OCI-LY1 (cell line): ENCODE measurements at regions not wholly inside any gene's neighbourhood (a gene's known extent, or its start where the extent isn't known, plus 50 kb on each side); places are given as distances from the start of the nearest gene placed in this dataset.

Experiments
- H2AFZ ChIP-seq: fragments of 200-600 bp; sonication (generic), shearing (Covaris generic); 2 replicates; pipeline ENCODE4 v1.6.0; 2014; ENCODE audit warnings: antibody characterized with exemption, mild to moderate bottlenecking, low read length
- H3F3A ChIP-seq: fragments of 200-600 bp; sonication (generic), shearing (Covaris generic); 2 replicates; pipeline ENCODE4 v1.6.0; 2014; ENCODE audit warnings: mild to moderate bottlenecking, antibody characterized with exemption, low read length, moderate library complexity; ENCODE audit not compliant: insufficient read depth
- H3K27ac ChIP-seq: fragments of 200-600 bp; sonication (generic); 2 replicates; pipeline ENCODE4 v1.5.1; 2014; ENCODE audit warnings: low read length, mixed run types, mild to moderate bottlenecking, low read depth; ENCODE audit not compliant: poor library complexity, severe bottlenecking
- H3K27me3 ChIP-seq: fragments of 200-600 bp; sonication (generic); 2 replicates; pipeline ENCODE4 v1.6.0; 2014; ENCODE audit warnings: antibody characterized with exemption, mild to moderate bottlenecking, low read length, moderate library complexity; ENCODE audit not compliant: insufficient read depth
- H3K36me3 ChIP-seq: fragments of 200-600 bp; sonication (generic); 2 replicates; pipeline ENCODE4 v1.6.1; 2014; ENCODE audit warnings: mild to moderate bottlenecking, antibody characterized with exemption, low read length, moderate library complexity, mixed read lengths; ENCODE audit not compliant: insufficient read depth
- H3K4me1 ChIP-seq: fragments of 200-600 bp; sonication (generic); 2 replicates; pipeline ENCODE4 v1.5.1; 2014; ENCODE audit warnings: mild to moderate bottlenecking, low read length, moderate library complexity; ENCODE audit not compliant: insufficient read depth, severe bottlenecking
- H3K4me2 ChIP-seq: fragments of 200-600 bp; sonication (generic), shearing (Covaris generic); 2 replicates; pipeline ENCODE4 v1.6.1; 2014; ENCODE audit warnings: low read length
- H3K4me3 ChIP-seq: fragments of 200-600 bp; sonication (generic); 2 replicates; pipeline ENCODE4 v1.5.1; 2014; ENCODE audit warnings: low read length, low read depth, mild to moderate bottlenecking, mixed read lengths; ENCODE audit not compliant: poor library complexity, severe bottlenecking
- H3K79me2 ChIP-seq: fragments of 200-600 bp; shearing (Covaris generic); 2 replicates; pipeline ENCODE4 v1.6.1; 2016; ENCODE audit warnings: mixed run types, low read length, mixed read lengths; ENCODE audit not compliant: insufficient read depth
- H3K9ac ChIP-seq: fragments of 200-600 bp; sonication (generic), shearing (Covaris generic); 2 replicates; pipeline ENCODE4 v1.6.1; 2014; ENCODE audit warnings: mild to moderate bottlenecking, low read length, mixed read lengths
- H3K9me2 ChIP-seq: fragments of 200-600 bp; sonication (generic), shearing (Covaris generic); 2 replicates; pipeline ENCODE4 v1.6.1; 2014; ENCODE audit warnings: low read depth, mild to moderate bottlenecking, low read length, mixed read lengths
- H3K9me3 ChIP-seq: fragments of 200-600 bp; shearing (Covaris generic); 2 replicates; pipeline ENCODE4 v1.6.1; 2014; ENCODE audit warnings: low read length, mixed read lengths
- H4K20me1 ChIP-seq: fragments of 200-600 bp; sonication (generic), shearing (Covaris generic); 2 replicates; pipeline ENCODE4 v1.6.0; 2016; ENCODE audit warnings: mild to moderate bottlenecking, low read length; ENCODE audit not compliant: insufficient read depth
- EZH2 ChIP-seq: fragments of 200-600 bp; sonication (generic), shearing (Covaris generic); IDR thresholded peaks from 2 replicates; pipeline ENCODE4 v1.8.0; 2017; ENCODE audit warnings: borderline replicate concordance, mixed run types, mild to moderate bottlenecking, antibody characterized with exemption, low read length, moderate library complexity, mixed read lengths
- TF ChIP-seq, protein P1 (sequence below): fragments of 200-600 bp; sonication (generic), shearing (Covaris generic); IDR thresholded peaks from 2 replicates; pipeline ENCODE4 v1.5.1; 2017; ENCODE audit warnings: mild to moderate bottlenecking, antibody characterized with exemption, low read length, moderate library complexity, mixed read lengths

DNA sequence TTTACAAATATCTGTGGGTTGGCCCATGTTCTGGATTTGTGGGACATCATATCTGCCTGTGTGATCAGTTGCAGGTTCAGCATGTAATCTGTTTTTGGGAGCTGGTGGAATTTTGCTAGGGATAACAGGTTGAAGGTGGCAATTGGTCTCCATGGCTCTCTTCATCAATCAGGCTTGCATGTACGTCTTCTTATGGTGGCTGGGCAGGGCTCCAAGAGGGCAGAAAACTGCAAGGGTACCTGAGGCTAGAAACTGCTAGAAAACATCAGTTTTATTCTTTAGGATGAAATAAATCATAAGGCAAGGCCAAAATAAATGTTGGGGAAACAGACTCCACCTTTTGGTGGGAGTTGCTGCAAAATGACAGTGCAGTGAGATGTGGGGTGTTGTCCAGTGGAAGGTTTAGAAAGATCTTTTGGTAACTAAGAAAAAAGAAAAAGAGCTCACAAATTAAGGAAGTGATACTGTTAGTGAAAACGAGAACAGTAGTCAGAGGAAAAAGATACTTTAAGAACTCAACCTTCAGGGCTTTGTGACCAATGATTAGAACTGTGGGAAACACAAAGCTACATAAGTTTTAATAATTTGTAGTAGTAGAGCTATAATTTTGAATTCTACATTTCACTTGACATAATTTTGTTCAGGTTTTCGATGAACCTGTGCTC lies 300.7 kb upstream of the IZUMO3 start:
- Histone ChIP-seq H3K4me3 (no peak overlapping the region), H3K27ac (peak overlapping the region; percentile 62), H3K4me2 (no peak overlapping the region; the same call in 1 of the 2 replicates), H3F3A (no peaks in the 10 kb centered on the region), H3K4me1 (peaks cover 48% of the 10 kb centered on the region), H2AFZ (no peak overlapping the region), H4K20me1 (no peaks in the 10 kb centered on the region), H3K36me3 (no peaks in the 10 kb centered on the region), H3K9ac (no peak overlapping the region), H3K9me2 (no peaks in the 10 kb centered on the region), H3K27me3 (no peaks in the 10 kb centered on the region), H3K9me3 (no peaks in the 10 kb centered on the region), H3K79me2 (no peaks in the 10 kb centered on the region)
- no peak for TF ChIP-seq EZH2
- TF ChIP-seq, protein P1, sequence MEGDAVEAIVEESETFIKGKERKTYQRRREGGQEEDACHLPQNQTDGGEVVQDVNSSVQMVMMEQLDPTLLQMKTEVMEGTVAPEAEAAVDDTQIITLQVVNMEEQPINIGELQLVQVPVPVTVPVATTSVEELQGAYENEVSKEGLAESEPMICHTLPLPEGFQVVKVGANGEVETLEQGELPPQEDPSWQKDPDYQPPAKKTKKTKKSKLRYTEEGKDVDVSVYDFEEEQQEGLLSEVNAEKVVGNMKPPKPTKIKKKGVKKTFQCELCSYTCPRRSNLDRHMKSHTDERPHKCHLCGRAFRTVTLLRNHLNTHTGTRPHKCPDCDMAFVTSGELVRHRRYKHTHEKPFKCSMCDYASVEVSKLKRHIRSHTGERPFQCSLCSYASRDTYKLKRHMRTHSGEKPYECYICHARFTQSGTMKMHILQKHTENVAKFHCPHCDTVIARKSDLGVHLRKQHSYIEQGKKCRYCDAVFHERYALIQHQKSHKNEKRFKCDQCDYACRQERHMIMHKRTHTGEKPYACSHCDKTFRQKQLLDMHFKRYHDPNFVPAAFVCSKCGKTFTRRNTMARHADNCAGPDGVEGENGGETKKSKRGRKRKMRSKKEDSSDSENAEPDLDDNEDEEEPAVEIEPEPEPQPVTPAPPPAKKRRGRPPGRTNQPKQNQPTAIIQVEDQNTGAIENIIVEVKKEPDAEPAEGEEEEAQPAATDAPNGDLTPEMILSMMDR: no peak

DNA sequence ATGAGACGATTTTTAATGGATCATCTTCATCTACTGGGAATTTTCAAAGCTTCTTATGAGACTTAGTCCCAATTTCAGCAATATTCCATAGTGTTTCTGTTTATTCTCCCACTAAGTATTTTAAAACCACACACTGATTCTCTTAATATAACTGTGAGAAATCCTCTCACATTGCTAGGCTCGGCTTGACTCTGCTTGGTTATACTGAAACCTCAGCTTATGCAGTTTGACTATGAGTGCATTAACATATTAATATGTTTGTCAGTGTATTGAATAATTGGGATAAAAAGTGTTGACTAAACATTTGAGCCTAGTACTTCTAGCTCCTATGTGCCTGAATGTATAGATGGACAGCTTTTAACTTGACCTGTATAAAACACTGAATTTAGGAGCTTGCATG lies 298.5 kb upstream of the IZUMO3 start:
- Histone ChIP-seq H3K36me3 (no peaks in the 10 kb centered on the region), H3K79me2 (no peaks in the 10 kb centered on the region), H3F3A (no peaks in the 10 kb centered on the region), H2AFZ (no peak overlapping the region), H3K9ac (no peak overlapping the region), H3K4me3 (no peak overlapping the region), H3K4me1 (peaks cover 55% of the 10 kb centered on the region), H3K9me2 (no peaks in the 10 kb centered on the region), H3K4me2 (peak overlapping the region; percentile 14; the same call in 1 of the 2 replicates), H3K27me3 (no peaks in the 10 kb centered on the region), H3K9me3 (no peaks in the 10 kb centered on the region), H3K27ac (peak overlapping the region; percentile 15), H4K20me1 (no peaks in the 10 kb centered on the region)
- TF ChIP-seq, protein P1: no peak
- no peak for TF ChIP-seq EZH2

DNA sequence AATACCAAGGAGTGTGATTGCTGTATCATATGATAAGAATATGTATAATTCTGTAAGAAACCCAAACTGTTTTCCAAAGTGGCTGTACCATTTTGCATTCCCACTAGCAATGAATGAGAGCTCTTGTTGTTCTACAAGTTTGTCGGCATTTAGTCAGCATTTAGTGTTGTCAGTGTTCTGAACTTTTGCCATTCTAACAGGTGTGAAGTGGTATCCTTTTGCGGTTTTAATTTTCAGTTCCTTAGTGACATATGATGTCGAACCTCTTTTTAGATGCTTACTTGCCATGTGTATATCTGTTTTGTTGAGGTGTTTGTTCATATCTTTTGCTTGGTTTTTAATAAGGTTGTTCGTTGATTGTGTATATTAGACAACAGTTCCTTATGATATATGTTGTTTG lies 296.3 kb upstream of the IZUMO3 start:
- no peak overlapping the region for H3K4me3 ChIP-seq
- H3K27me3 ChIP-seq: no peaks in the 10 kb centered on the region
- TF ChIP-seq, protein P1: no peak
- no peak for TF ChIP-seq EZH2

More for the DNA sequence above, 296.3 kb upstream of the IZUMO3 start:
- Histone ChIP-seq H3K27ac (peak overlapping the region; percentile 47), H3K9me2 (no peaks in the 10 kb centered on the region), H3K9ac (no peak overlapping the region), H3F3A (no peaks in the 10 kb centered on the region), H3K4me2 (no peak overlapping the region), H3K79me2 (no peaks in the 10 kb centered on the region), H3K4me1 (peaks cover 48% of the 10 kb centered on the region), H3K36me3 (no peaks in the 10 kb centered on the region), H2AFZ (no peak overlapping the region), H3K9me3 (no peaks in the 10 kb centered on the region), H4K20me1 (no peaks in the 10 kb centered on the region)
